NOMO-1 treated with DMSO at 0.1 percent for 48 hours (cell line): ENCODE measurements at regions not wholly inside any gene's neighbourhood (a gene's known extent, or its start where the extent isn't known, plus 50 kb on each side); places are given as distances from the start of the nearest gene placed in this dataset.

Experiments used
- DNase-seq: peaks from one replicate; lab custom pipeline; 2025; ENCODE audit not compliant: unreplicated experiment; lab: John Stamatoyannopoulos, UW

- DNase-seq: peak; percentile 8
Measured at GRCh38 chr5:152271420-152271819, 133.7 kb downstream of the NMUR2 start.

GRCh38 chr5:152270096-152270495 lies 135.0 kb downstream of the NMUR2 start:
- no peak for DNase-seq

- no peak for DNase-seq
Measured at GRCh38 chr5:152269533-152269932, 135.5 kb downstream of the NMUR2 start.

GRCh38 chr5:152264645-152265254 lies 140.3 kb downstream of the NMUR2 start:
- DNase-seq: no peak

GRCh38 chr5:152262667-152263066 lies 142.4 kb downstream of the NMUR2 start:
- DNase-seq: no peak

GRCh38 chr5:152260940-152261339 lies 144.1 kb downstream of the NMUR2 start:
- DNase-seq: no peak

GRCh38 chr5:152259702-152260101 lies 145.4 kb downstream of the NMUR2 start:
- DNase-seq: no peak

- no peak for DNase-seq
Measured at GRCh38 chr5:152256580-152256979, 148.5 kb downstream of the NMUR2 start.

GRCh38 chr5:152255411-152255810 lies 149.7 kb downstream of the NMUR2 start:
- DNase-seq: no peak

- DNase-seq: no peak
Measured at GRCh38 chr5:152247850-152248385, 157.2 kb downstream of the NMUR2 start.

GRCh38 chr5:152246401-152246800 lies 158.7 kb downstream of the NMUR2 start:
- peak; percentile 0 for DNase-seq

- DNase-seq: peak; percentile 80
Measured at GRCh38 chr5:152237531-152237930, 167.5 kb downstream of the NMUR2 start.

GRCh38 chr5:152226191-152226590 lies 178.9 kb downstream of the NMUR2 start:
- DNase-seq: no peak

- no peak for DNase-seq
Measured at GRCh38 chr5:152221721-152222629, 183.1 kb downstream of the NMUR2 start.

- DNase-seq: no peak
Measured at GRCh38 chr5:152218694-152219093, 186.4 kb downstream of the NMUR2 start.

GRCh38 chr5:152205804-152206203 lies 199.3 kb downstream of the NMUR2 start:
- no peak for DNase-seq

GRCh38 chr5:152202321-152202720 lies 202.8 kb downstream of the NMUR2 start:
- DNase-seq: no peak

GRCh38 chr5:152193391-152194107 lies 211.5 kb downstream of the NMUR2 start:
- DNase-seq: no peak

GRCh38 chr5:152188251-152188650 lies 216.8 kb downstream of the NMUR2 start:
- DNase-seq: no peak

- DNase-seq: no peak
Measured at GRCh38 chr5:152187668-152188067, 217.4 kb downstream of the NMUR2 start.

GRCh38 chr5:152185547-152186245 lies 219.4 kb downstream of the NMUR2 start:
- no peak for DNase-seq
